Activated CD4-positive, alpha-beta T cell treated with anti-CD3 and anti-CD28 coated beads, Interleukin-2, amount 50 U/mL, for 4 hours (primary cell): ENCODE measurements at regions not wholly inside any gene's neighbourhood (a gene's known extent, or its start where the extent isn't known, plus 50 kb on each side); places are given as distances from the start of the nearest gene placed in this dataset.

Experiments
- DNase-seq, 2 experiments: peaks; one replicate each; pipeline ENCODE4 v3.0.0-alpha.2; 2020

GRCh38 chr22:48098243-48098920, 1335.9 kb downstream of the TBC1D22A start:
- no peak for DNase-seq

GRCh38 chr22:48097723-48098122, 1335.3 kb downstream of the TBC1D22A start:
- DNase-seq: no peak

- DNase-seq: no peak
These were observed 1334.6 kb downstream of the TBC1D22A start for GRCh38 chr22:48096851-48097665.

GRCh38 chr22:48096411-48096810, 1334.0 kb downstream of the TBC1D22A start:
- no peak for DNase-seq

GRCh38 chr22:48093981-48094380, 1331.5 kb downstream of the TBC1D22A start:
- DNase-seq: no peak

- no peak for DNase-seq
These were observed 1330.4 kb downstream of the TBC1D22A start for GRCh38 chr22:48092866-48093265.

- DNase-seq: no peak
These were observed 1329.3 kb downstream of the TBC1D22A start for GRCh38 chr22:48091656-48092223.

GRCh38 chr22:48091060-48091650, 1328.7 kb downstream of the TBC1D22A start:
- no peak for DNase-seq

- no peak for DNase-seq
These were observed 1327.9 kb downstream of the TBC1D22A start for GRCh38 chr22:48090332-48090672.

- no peak for DNase-seq
These were observed 1327.3 kb downstream of the TBC1D22A start for GRCh38 chr22:48089601-48090331.

GRCh38 chr22:48088926-48089536, 1326.6 kb downstream of the TBC1D22A start:
- DNase-seq: no peak

GRCh38 chr22:48088251-48088650, 1325.8 kb downstream of the TBC1D22A start:
- no peak for DNase-seq

GRCh38 chr22:48085901-48086645, 1323.6 kb downstream of the TBC1D22A start:
- DNase-seq: no peak

- no peak for DNase-seq
These were observed 1322.2 kb downstream of the TBC1D22A start for GRCh38 chr22:48084729-48085050.

GRCh38 chr22:48084041-48084728, 1321.7 kb downstream of the TBC1D22A start:
- no peak for DNase-seq

- no peak for DNase-seq
These were observed 1321.1 kb downstream of the TBC1D22A start for GRCh38 chr22:48083502-48083901.

GRCh38 chr22:48082284-48082683, 1319.8 kb downstream of the TBC1D22A start:
- no peak for DNase-seq

GRCh38 chr22:48081281-48081680, 1318.8 kb downstream of the TBC1D22A start:
- no peak for DNase-seq

- no peak for DNase-seq
These were observed 1318.1 kb downstream of the TBC1D22A start for GRCh38 chr22:48080316-48081165.
